ENCODE measurements at regions not wholly inside any gene's neighbourhood (a gene's known extent, or its start where the extent isn't known, plus 50 kb on each side); places are given as distances from the start of the nearest gene placed in this dataset.

DNA sequence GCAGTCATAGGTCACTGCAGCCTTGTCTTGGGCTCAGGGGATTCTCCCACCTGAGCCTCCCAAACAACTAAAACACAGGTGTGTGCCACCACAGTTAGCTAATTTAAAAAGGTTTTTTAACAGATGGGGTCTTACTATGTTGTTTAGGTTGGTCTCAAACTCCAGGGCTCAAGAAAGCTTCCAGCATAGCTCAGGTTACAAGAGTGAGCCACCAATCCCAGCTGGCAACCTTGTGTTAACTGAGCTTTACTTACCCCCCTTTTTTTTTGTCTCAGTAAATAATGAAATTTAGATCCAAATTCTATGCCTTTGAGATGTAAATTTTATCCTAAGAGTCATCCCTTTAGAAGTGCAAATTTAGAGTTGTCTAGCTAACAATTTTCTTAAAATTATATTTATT, 103.9 kb upstream of the OLFM3 start:
- no peak for FAIRE-seq
- POLR2A ChIA-PET (ENCODE audit: partially characterized antibody), result no interaction called here

More for the DNA sequence above, 103.9 kb upstream of the OLFM3 start:
- Histone ChIP-seq H3K79me1 (ENCODE audit: low read depth, low read length) (no peaks in the 10 kb centered on the region), H3K9ac (replicated peaks in 1 of 4; ENCODE audit: extremely low read depth in 1 of 4, low read depth in 3 of 4, low read length in 3 of 4) (no peak overlapping the region), H3K23ac (ENCODE audit: insufficient read length) (no peak overlapping the region), H2AK5ac (ENCODE audit: low read depth, low read length) (no peak overlapping the region), H4K20me1 (replicated peaks in 1 of 2; ENCODE audit: control insufficient read depth in 1 of 2, insufficient read depth in 2 of 2, low read length in 2 of 2) (no peaks in the 10 kb centered on the region), H3K36me3 (ENCODE audit: control insufficient read depth in 2 of 4, insufficient read depth in 4 of 4, low read length in 3 of 4) (no peaks in the 10 kb centered on the region), H3K4me2 (ENCODE audit: insufficient read depth in 1 of 2, low read depth in 2 of 2, low read length in 2 of 2) (no peak overlapping the region), H2BK120ac (replicated peaks; ENCODE audit: low read depth, low read length) (no peak overlapping the region), H3K79me2 (ENCODE audit: control insufficient read depth in 1 of 2, insufficient read depth in 2 of 2, low read length in 2 of 2) (no peaks in the 10 kb centered on the region), H4K91ac (replicated peaks; ENCODE audit: insufficient read length, low read length) (no peak overlapping the region), H3K4me3 (ENCODE audit: extremely low read depth in 1 of 4, insufficient read depth in 2 of 4, low read depth in 3 of 4, low read length in 4 of 4) (no peak overlapping the region), H2AFZ (ENCODE audit: low read length) (no peak overlapping the region), H3K27ac (ENCODE audit: low read depth, low read length) (no peak overlapping the region), H2BK20ac (ENCODE audit: low read length) (no peak overlapping the region), H3K4me1 (replicated peaks in 1 of 4; ENCODE audit: control insufficient read depth in 3 of 4, insufficient read depth in 4 of 4, low read length in 3 of 4) (peaks cover 0 to 4% (median 3%) of the 10 kb centered on the region in 4 experiments; a peak in 4 of 7 replicates), H3K23me2 (ENCODE audit: low read depth, low read length) (no peaks in the 10 kb centered on the region), H3K9me3 (ENCODE audit: insufficient read depth in 2 of 2, low read depth in 1 of 2, low read length in 1 of 2) (no peaks in the 10 kb centered on the region), H2BK12ac (ENCODE audit: low read depth, low read length) (no peak overlapping the region), H4K8ac (ENCODE audit: extremely low read depth, insufficient read depth, low read length) (no peak overlapping the region), H4K5ac (ENCODE audit: insufficient read length, low read depth, low read length) (no peak overlapping the region), H2BK5ac (ENCODE audit: low read depth, low read length) (no peak overlapping the region), H3K18ac (ENCODE audit: extremely low read depth, low read length) (no peak overlapping the region), H3K56ac (replicated peaks; ENCODE audit: insufficient read length, low read depth, low read length) (no peak overlapping the region), H3K14ac (ENCODE audit: insufficient read length) (no peak overlapping the region), H3K27me3 (replicated peaks in 1 of 4; ENCODE audit: control insufficient read depth in 3 of 4, extremely low read depth in 1 of 4, insufficient read depth in 3 of 4, low read length in 3 of 4) (peaks cover 0 to 1% (median 0%) of the 10 kb centered on the region in 4 experiments; a peak in 1 of 7 replicates), H2BK15ac (ENCODE audit: low read length) (no peak overlapping the region), H3K4ac (replicated peaks; ENCODE audit: insufficient read length, low read depth, low read length) (no peak overlapping the region)
- no peak for DNase-seq (ENCODE audit: low read depth in 1 of 2, low spot score in 2 of 2)
- CTCF ChIA-PET (ENCODE audit: partially characterized antibody), result interaction anchor here (0.9 to 4.9 kb wide), 3 partner anchors 13 to 47 kb away, joined by 3 to 19 read pairs (median 4); no protein-coding TSS in a partner anchor
- TF ChIP-seq RNF2 (IDR thresholded peaks at IDR 0.05; ENCODE audit: borderline replicate concordance, low read depth, low read length, missing control alignments, poor library complexity, severe bottlenecking) (no peak), SIRT6 (IDR thresholded peaks at IDR 0.05; ENCODE audit: low read length) (no peak), RAD21 (IDR thresholded peaks at IDR 0.05 in 1 of 2, conservative IDR thresholded peaks at IDR 0.05 in 1 of 2; ENCODE audit: low read depth in 2 of 2, low read length in 2 of 2) (no peak)
- TF ChIP-seq, protein P1, sequence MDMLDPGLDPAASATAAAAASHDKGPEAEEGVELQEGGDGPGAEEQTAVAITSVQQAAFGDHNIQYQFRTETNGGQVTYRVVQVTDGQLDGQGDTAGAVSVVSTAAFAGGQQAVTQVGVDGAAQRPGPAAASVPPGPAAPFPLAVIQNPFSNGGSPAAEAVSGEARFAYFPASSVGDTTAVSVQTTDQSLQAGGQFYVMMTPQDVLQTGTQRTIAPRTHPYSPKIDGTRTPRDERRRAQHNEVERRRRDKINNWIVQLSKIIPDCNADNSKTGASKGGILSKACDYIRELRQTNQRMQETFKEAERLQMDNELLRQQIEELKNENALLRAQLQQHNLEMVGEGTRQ (IDR thresholded peaks at IDR 0.05; ENCODE audit: low read length), result no peak

Data from H1 (cell line).